Activated CD4-positive, alpha-beta T cell treated with anti-CD3 and anti-CD28 coated beads, Interleukin-2, amount 10 ng/mL, durations not matched to agents 7 days and 5 days (primary cell): ENCODE measurements at regions not wholly inside any gene's neighbourhood (a gene's known extent, or its start where the extent isn't known, plus 50 kb on each side); places are given as distances from the start of the nearest gene placed in this dataset.
"Not testable (repeated sequence)": the region's sequence is repeated elsewhere in the genome, so short reads cannot be mapped to it uniquely, and the experiment has no call there.

Experiments used
- CTCF ChIA-PET: fragments of 350-600 bp; sonication (Branson Sonifier 250); formaldehyde crosslinking; loops from one replicate; lab custom pipeline; 2021; ENCODE audit warnings: antibody characterized with exemption; lab: Charles Lee
- POLR2A ChIA-PET: fragments of 350-600 bp; sonication (Branson Sonifier 250); formaldehyde crosslinking; loops from one replicate; lab custom pipeline; 2021; ENCODE audit warnings: antibody characterized with exemption; lab: Charles Lee
- DNase-seq: peaks from one replicate; pipeline ENCODE4 v3.0.0-alpha.2; 2020
- H3K27ac Mint-ChIP-seq: one replicate; pipeline ENCODE4 v1.8.0; 2021; ENCODE audit warnings: mild to moderate bottlenecking, moderate library complexity, mixed read lengths
- H3K27me3 Mint-ChIP-seq: one replicate; pipeline ENCODE4 v1.8.0; 2021; ENCODE audit warnings: mixed read lengths
- H3K36me3 Mint-ChIP-seq: one replicate; pipeline ENCODE4 v1.8.0; 2021; ENCODE audit warnings: low read depth, mixed read lengths
- H3K4me1 Mint-ChIP-seq: one replicate; pipeline ENCODE4 v1.8.0; 2021; ENCODE audit warnings: mixed read lengths
- H3K4me3 Mint-ChIP-seq: one replicate; pipeline ENCODE4 v1.8.0; 2021; ENCODE audit warnings: mild to moderate bottlenecking, moderate library complexity, mixed read lengths
- H3K9me3 Mint-ChIP-seq: one replicate; pipeline ENCODE4 v1.8.0; 2021; ENCODE audit warnings: mixed read lengths

- Mint-ChIP-seq H3K27ac (no peak overlapping the region), H3K4me3 (no peak overlapping the region), H3K36me3 (no peaks in the 10 kb centered on the region), H3K27me3 (peaks cover 2% of the 10 kb centered on the region), H3K9me3 (peaks cover 2% of the 10 kb centered on the region), H3K4me1 (no peaks in the 10 kb centered on the region)
- ChIA-PET POLR2A (no interaction called here), CTCF (no interaction called here)
- DNase-seq, result no peak
Observed at GRCh38 chrX:47776292-47777006, 60.3 kb upstream of the ZNF81 start.

- ChIA-PET POLR2A (no interaction called here), CTCF (no interaction called here)
- no peaks in the 10 kb centered on the region for H3K4me1 Mint-ChIP-seq
- no peak overlapping the region for H3K4me3 Mint-ChIP-seq
- no peaks in the 10 kb centered on the region for H3K36me3 Mint-ChIP-seq
- peaks cover 10% of the 10 kb centered on the region for H3K27me3 Mint-ChIP-seq
- DNase-seq, result no peak
- no peak overlapping the region for H3K27ac Mint-ChIP-seq
- peaks cover 7% of the 10 kb centered on the region for H3K9me3 Mint-ChIP-seq
Observed at GRCh38 chrX:47772764-47773163, 63.9 kb upstream of the ZNF81 start.

GRCh38 chrX:47771473-47771872 lies 65.2 kb upstream of the ZNF81 start:
- H3K36me3 Mint-ChIP-seq, result no peaks in the 10 kb centered on the region
- POLR2A ChIA-PET, result no interaction called here
- CTCF ChIA-PET, result interaction anchor here (0.6 kb wide), 1 partner anchor 415 kb away, joined by 3 read pairs; no protein-coding TSS in a partner anchor

GRCh38 chrX:47762826-47763225 lies 73.9 kb upstream of the ZNF81 start:
- H3K27me3 Mint-ChIP-seq, H3K4me3 Mint-ChIP-seq, POLR2A ChIA-PET, H3K36me3 Mint-ChIP-seq, H3K9me3 Mint-ChIP-seq, H3K4me1 Mint-ChIP-seq, H3K27ac Mint-ChIP-seq, DNase-seq, CTCF ChIA-PET: not testable (repeated sequence)

More at GRCh38 chrX:47771473-47771872, 65.2 kb upstream of the ZNF81 start:
- peaks cover 5% of the 10 kb centered on the region for H3K9me3 Mint-ChIP-seq
- no peaks in the 10 kb centered on the region for H3K4me1 Mint-ChIP-seq
- H3K27ac Mint-ChIP-seq, result no peak overlapping the region
- DNase-seq, result no peak
- H3K27me3 Mint-ChIP-seq, result peaks cover 10% of the 10 kb centered on the region
- H3K4me3 Mint-ChIP-seq, result no peak overlapping the region

- no peaks in the 10 kb centered on the region for H3K27me3 Mint-ChIP-seq
- CTCF ChIA-PET, result no interaction called here
- peaks cover 5% of the 10 kb centered on the region for H3K4me1 Mint-ChIP-seq
- POLR2A ChIA-PET, result no interaction called here
- H3K36me3 Mint-ChIP-seq, result no peaks in the 10 kb centered on the region
- no peak overlapping the region for H3K27ac Mint-ChIP-seq
- DNase-seq, result no peak
- no peak overlapping the region for H3K4me3 Mint-ChIP-seq
- no peaks in the 10 kb centered on the region for H3K9me3 Mint-ChIP-seq
Observed at GRCh38 chrX:47752685-47753084, 84.0 kb upstream of the ZNF81 start.

- Mint-ChIP-seq H3K27ac (no peak overlapping the region), H3K4me3 (no peak overlapping the region), H3K9me3 (no peaks in the 10 kb centered on the region), H3K4me1 (peaks cover 5% of the 10 kb centered on the region), H3K27me3 (no peaks in the 10 kb centered on the region), H3K36me3 (no peaks in the 10 kb centered on the region)
- DNase-seq, result peak; percentile 23
- CTCF ChIA-PET, result no interaction called here
- POLR2A ChIA-PET, result no interaction called here
Observed at GRCh38 chrX:47751670-47752069, 85.0 kb upstream of the ZNF81 start.

GRCh38 chrX:47749185-47749967 lies 87.3 kb upstream of the ZNF81 start:
- Mint-ChIP-seq H3K36me3 (no peaks in the 10 kb centered on the region), H3K27me3 (no peaks in the 10 kb centered on the region), H3K4me3 (no peak overlapping the region), H3K4me1 (peaks cover 5% of the 10 kb centered on the region), H3K27ac (no peak overlapping the region), H3K9me3 (no peaks in the 10 kb centered on the region)
- POLR2A ChIA-PET, result no interaction called here
- CTCF ChIA-PET, result no interaction called here
- no peak for DNase-seq

- ChIA-PET POLR2A (no interaction called here), CTCF (no interaction called here)
- Mint-ChIP-seq H3K27me3 (no peaks in the 10 kb centered on the region), H3K4me1 (peaks cover 5% of the 10 kb centered on the region), H3K36me3 (no peaks in the 10 kb centered on the region), H3K27ac (no peak overlapping the region), H3K4me3 (no peak overlapping the region), H3K9me3 (no peaks in the 10 kb centered on the region)
- no peak for DNase-seq
Observed at GRCh38 chrX:47748576-47748975, 88.1 kb upstream of the ZNF81 start.

GRCh38 chrX:47746446-47746845 lies 87.5 kb upstream of the UXT start:
- Mint-ChIP-seq H3K4me3 (no peak overlapping the region), H3K4me1 (peaks cover 5% of the 10 kb centered on the region), H3K27me3 (no peaks in the 10 kb centered on the region), H3K27ac (no peak overlapping the region), H3K36me3 (no peaks in the 10 kb centered on the region), H3K9me3 (no peaks in the 10 kb centered on the region)
- POLR2A ChIA-PET, result no interaction called here
- no peak for DNase-seq
- CTCF ChIA-PET, result no interaction called here

GRCh38 chrX:47745416-47745815 lies 86.4 kb upstream of the UXT start:
- no peak for DNase-seq
- peaks cover 5% of the 10 kb centered on the region for H3K4me1 Mint-ChIP-seq
- H3K27me3 Mint-ChIP-seq, result no peaks in the 10 kb centered on the region
- ChIA-PET CTCF (no interaction called here), POLR2A (no interaction called here)
- no peaks in the 10 kb centered on the region for H3K9me3 Mint-ChIP-seq
- H3K27ac Mint-ChIP-seq, result no peak overlapping the region
- no peak overlapping the region for H3K4me3 Mint-ChIP-seq
- H3K36me3 Mint-ChIP-seq, result no peaks in the 10 kb centered on the region

- no peak for DNase-seq
- Mint-ChIP-seq H3K4me3 (no peak overlapping the region), H3K36me3 (no peaks in the 10 kb centered on the region), H3K9me3 (no peaks in the 10 kb centered on the region), H3K27ac (no peak overlapping the region), H3K4me1 (peaks cover under 1% of the 10 kb centered on the region), H3K27me3 (no peaks in the 10 kb centered on the region)
- ChIA-PET POLR2A (no interaction called here), CTCF (no interaction called here)
Observed at GRCh38 chrX:47743504-47743903, 84.5 kb upstream of the UXT start.

GRCh38 chrX:47738870-47739269 lies 79.9 kb upstream of the UXT start:
- H3K4me1 Mint-ChIP-seq, H3K4me3 Mint-ChIP-seq, DNase-seq, H3K36me3 Mint-ChIP-seq, H3K27ac Mint-ChIP-seq, POLR2A ChIA-PET, H3K9me3 Mint-ChIP-seq, H3K27me3 Mint-ChIP-seq, CTCF ChIA-PET: not testable (repeated sequence)

- no peak overlapping the region for H3K27ac Mint-ChIP-seq
- ChIA-PET CTCF (no interaction called here), POLR2A (no interaction called here)
- H3K27me3 Mint-ChIP-seq, result no peaks in the 10 kb centered on the region
- H3K9me3 Mint-ChIP-seq, result no peaks in the 10 kb centered on the region
- H3K4me3 Mint-ChIP-seq, result no peak overlapping the region
- no peaks in the 10 kb centered on the region for H3K4me1 Mint-ChIP-seq
- H3K36me3 Mint-ChIP-seq, result no peaks in the 10 kb centered on the region
- peak; percentile 6 for DNase-seq
Observed at GRCh38 chrX:47723689-47724088, 64.7 kb upstream of the UXT start.
